AG04449 (cell line): ENCODE measurements at regions not wholly inside any gene's neighbourhood (a gene's known extent, or its start where the extent isn't known, plus 50 kb on each side); places are given as distances from the start of the nearest gene placed in this dataset.

Experiments
- CTCF ChIA-PET: fragments of 350-600 bp; formaldehyde crosslinking; extraction: SDS; loops from one replicate; lab custom pipeline; 2021; ENCODE audit warnings: antibody characterized with exemption; lab: Yijun Ruan, JAX
- POLR2A ChIA-PET: fragments of 400-600, 350-600 bp; formaldehyde crosslinking; extraction: SDS; loops from one replicate; lab custom pipeline; 2020; ENCODE audit warnings: antibody characterized with exemption, inconsistent platforms; lab: Yijun Ruan, JAX
- DNase-seq: peaks from one replicate; pipeline ENCODE4 v3.0.0-alpha.2; 2010; ENCODE audit warnings: low read depth, low spot score
- H3K4me3 ChIP-seq: 2 replicates; pipeline ENCODE4 v1.5.1; 2011; ENCODE audit warnings: low read depth, mild to moderate bottlenecking, control low read depth, low read length
- CTCF ChIP-seq: IDR thresholded peaks from one replicate; pipeline ENCODE4 v1.5.1; 2011; ENCODE audit warnings: mild to moderate bottlenecking, moderate library complexity, low read length, control low read depth, inconsistent platforms; ENCODE audit not compliant: insufficient read depth; ENCODE audit errors: missing control alignments

GRCh38 chr16:11404603-11405002 is 59.3 kb downstream of the RMI2 start:
- no peak overlapping the region for H3K4me3 ChIP-seq
- DNase-seq, result no peak
- CTCF ChIA-PET, result interaction anchor here (1.0 to 17.3 kb wide), 17 partner anchors 8 to 455 kb away, joined by 3 to 241 read pairs (median 9); no protein-coding TSS in a partner anchor
- POLR2A ChIA-PET, result no interaction called here
- TF ChIP-seq CTCF, result no peak

GRCh38 chr16:11405331-11406176 is 60.3 kb downstream of the RMI2 start:
- no peak for DNase-seq
- ChIA-PET POLR2A (no interaction called here), CTCF (interaction anchor here (0.8 to 17.3 kb wide), 29 partner anchors 9 to 456 kb away, joined by 3 to 241 read pairs (median 5); no protein-coding TSS in a partner anchor)
- no peak overlapping the region for H3K4me3 ChIP-seq
- peak; percentile 60 for TF ChIP-seq CTCF

DNA sequence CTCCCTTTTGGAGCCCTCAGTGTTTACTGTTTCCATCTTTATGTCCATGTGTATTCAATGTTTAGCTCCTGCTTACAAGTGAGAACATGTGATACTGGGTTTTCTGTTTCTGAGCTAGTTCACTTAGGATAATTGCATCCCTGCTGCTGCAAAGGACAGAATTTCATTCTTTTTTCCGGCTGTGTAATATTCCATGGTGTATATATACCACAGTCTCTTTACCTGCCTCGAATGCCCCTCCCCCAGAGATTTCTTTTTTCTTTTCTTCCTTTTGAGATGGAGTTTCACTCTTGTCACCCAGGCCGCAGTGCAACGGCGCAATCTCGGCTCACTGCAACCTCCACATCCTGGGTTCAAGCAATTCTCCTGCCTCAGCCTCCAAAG is 60.9 kb downstream of the RMI2 start:
- ChIA-PET CTCF (interaction anchor here (0.6 to 17.3 kb wide), 36 partner anchors 10 to 661 kb away, joined by 3 to 241 read pairs (median 5); no protein-coding TSS in a partner anchor), POLR2A (no interaction called here)
- TF ChIP-seq CTCF, result no peak
- no peak overlapping the region for H3K4me3 ChIP-seq
- no peak for DNase-seq

DNA sequence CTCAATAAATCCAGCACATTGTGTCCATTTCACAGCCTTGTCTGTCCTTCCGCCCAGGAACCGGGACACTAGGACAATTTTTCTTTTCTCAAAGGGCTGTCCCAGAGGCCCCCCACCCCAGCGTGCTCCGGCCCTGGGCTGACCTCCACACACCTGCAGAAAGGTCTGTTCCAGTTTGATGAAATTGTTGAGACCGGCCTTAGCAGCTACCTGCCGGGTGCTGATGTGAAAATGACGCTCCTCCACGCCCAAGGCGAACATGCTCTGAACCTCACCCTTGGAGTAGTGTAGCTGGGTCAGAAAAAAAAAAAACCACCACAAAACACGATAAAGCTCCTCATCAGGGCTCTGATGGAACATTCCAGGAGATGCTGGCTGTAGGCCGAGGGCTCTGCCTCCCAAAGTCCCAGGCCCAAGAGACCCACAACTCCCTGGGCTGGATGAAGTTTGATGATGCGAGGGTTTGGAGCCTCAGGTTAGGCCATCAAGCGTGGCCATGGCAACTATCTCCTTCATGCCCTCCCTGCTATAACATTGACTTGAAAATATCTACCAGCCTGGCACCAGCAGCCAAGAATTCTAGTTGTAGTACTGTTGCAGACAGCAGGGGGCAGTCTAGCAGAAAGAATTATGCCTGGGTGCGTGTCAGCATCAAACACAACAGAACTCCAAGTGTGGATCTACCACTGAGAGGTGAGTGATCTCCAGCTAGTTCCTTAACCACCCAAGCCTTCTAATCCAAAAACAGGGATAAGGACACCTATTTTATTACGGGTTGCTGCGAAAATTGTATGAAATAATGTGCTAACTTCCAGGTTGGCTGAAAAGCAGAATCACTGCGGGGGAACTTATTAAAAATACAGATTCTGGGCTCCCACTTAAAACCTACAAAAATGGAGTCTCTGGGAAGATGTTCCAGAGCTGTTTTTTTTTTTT is 62.1 kb downstream of the RMI2 start:
- peak; percentile 73 for TF ChIP-seq CTCF
- ChIA-PET POLR2A (interaction anchor here (1.2 kb wide), 1 partner anchor 151 kb away, joined by 4 read pairs; the partner anchor contains the start of gene SOCS1), CTCF (interaction anchor here (0.6 to 17.3 kb wide), 55 partner anchors 10 to 660 kb away, joined by 3 to 241 read pairs (median 4); partner anchors contain the start of gene TXNDC11)
- H3K4me3 ChIP-seq, result no peak overlapping the region
- no peak for DNase-seq

DNA sequence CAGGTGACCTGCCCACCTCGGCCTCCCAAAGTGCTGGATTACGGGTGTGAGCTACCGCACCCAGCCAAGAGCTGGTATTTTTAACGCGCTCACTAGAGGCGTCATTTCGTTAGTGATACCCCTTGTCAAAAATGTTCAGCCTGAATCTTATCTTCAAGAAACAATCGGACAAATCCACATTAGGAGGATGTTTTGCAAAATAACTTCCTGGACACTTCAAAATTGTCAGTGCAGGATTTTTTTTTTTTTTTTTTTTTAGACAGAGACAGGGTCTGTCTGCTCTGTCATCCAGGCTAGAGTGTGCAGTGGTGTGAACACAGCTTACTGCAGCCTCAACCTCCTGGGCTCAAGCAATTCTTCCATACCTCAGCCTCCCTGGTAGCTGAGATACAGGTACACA is 63.0 kb downstream of the RMI2 start:
- H3K4me3 ChIP-seq, result no peak overlapping the region
- no peak for TF ChIP-seq CTCF
- ChIA-PET CTCF (interaction anchor here (0.7 to 17.3 kb wide), 32 partner anchors 9 to 659 kb away, joined by 3 to 241 read pairs (median 5); partner anchors contain the start of gene TXNDC11), POLR2A (interaction anchor here (0.6 to 1.2 kb wide), 2 partner anchors 37 to 152 kb away, joined by 3 to 4 read pairs; partner anchors contain the start of gene SOCS1)
- DNase-seq, result no peak
